H9 (cell line): ENCODE measurements at regions not wholly inside any gene's neighbourhood (a gene's known extent, or its start where the extent isn't known, plus 50 kb on each side); places are given as distances from the start of the nearest gene placed in this dataset.

Source experiments
- DNase-seq: peaks from one replicate; pipeline ENCODE4 v3.0.0-alpha.2; 2017
- H2AFZ ChIP-seq: one replicate; pipeline ENCODE4 v1.6.1; 2013; ENCODE audit warnings: mild to moderate bottlenecking, low read length, control low read depth, moderate library complexity
- H2AK5ac ChIP-seq: 2 replicates; pipeline ENCODE4 v1.6.1; 2013; ENCODE audit warnings: low read length, control low read depth, mixed read lengths; ENCODE audit not compliant: insufficient read length
- H2BK120ac ChIP-seq: one replicate; pipeline ENCODE4 v1.6.1; 2013; ENCODE audit warnings: low read depth, mild to moderate bottlenecking, low read length, control low read depth, inconsistent platforms; ENCODE audit not compliant: poor library complexity, severe bottlenecking
- H2BK12ac ChIP-seq: 2 replicates; pipeline ENCODE4 v1.6.1; 2013; ENCODE audit warnings: low read length, control low read depth, mixed read lengths, low read depth; ENCODE audit not compliant: insufficient read length
- H2BK15ac ChIP-seq: 2 replicates; pipeline ENCODE4 v1.6.1; 2013; ENCODE audit warnings: low read depth, low read length, control low read depth
- H2BK20ac ChIP-seq: one replicate; pipeline ENCODE4 v1.6.1; 2013; ENCODE audit warnings: low read depth, mild to moderate bottlenecking, low read length, control low read depth, inconsistent platforms; ENCODE audit not compliant: poor library complexity, severe bottlenecking
- H2BK5ac ChIP-seq: 2 replicates; pipeline ENCODE4 v1.6.1; 2013; ENCODE audit warnings: low read length, control low read depth, mixed read lengths; ENCODE audit not compliant: insufficient read length
- H3K14ac ChIP-seq: 2 replicates; pipeline ENCODE4 v1.6.1; 2013; ENCODE audit warnings: low read length, control low read depth; ENCODE audit not compliant: insufficient read depth
- H3K18ac ChIP-seq: 2 replicates; pipeline ENCODE4 v1.6.1; 2013; ENCODE audit warnings: low read depth, mild to moderate bottlenecking, mixed read lengths, low read length, control low read depth; ENCODE audit not compliant: insufficient read length
- H3K23ac ChIP-seq: 2 replicates; pipeline ENCODE4 v1.6.1; 2013; ENCODE audit warnings: low read length, control low read depth, mixed read lengths, low read depth; ENCODE audit not compliant: insufficient read length
- H3K23me2 ChIP-seq: 2 replicates; pipeline ENCODE4 v1.6.1; 2013; ENCODE audit warnings: low read depth, mild to moderate bottlenecking, mixed read lengths, low read length, control low read depth; ENCODE audit not compliant: insufficient read length, poor library complexity, severe bottlenecking
- H3K27ac ChIP-seq: 2 replicates; pipeline ENCODE4 v1.5.1; 2013; ENCODE audit warnings: low read length, control low read depth, mixed read lengths, low read depth; ENCODE audit not compliant: insufficient read length
- H3K27me3 ChIP-seq: 2 replicates; pipeline ENCODE4 v1.6.1; 2013; ENCODE audit warnings: low read length, control low read depth, inconsistent platforms; ENCODE audit not compliant: insufficient read depth
- H3K4ac ChIP-seq: 2 replicates; pipeline ENCODE4 v1.6.1; 2013; ENCODE audit warnings: low read depth, mild to moderate bottlenecking, control low read depth, inconsistent platforms, low read length, moderate library complexity
- H3K4me1 ChIP-seq: 2 replicates; pipeline ENCODE4 v1.6.1; 2013; ENCODE audit warnings: low read length, control low read depth, inconsistent platforms; ENCODE audit not compliant: insufficient read depth
- H3K4me2 ChIP-seq: 2 replicates; pipeline ENCODE4 v1.6.1; 2013; ENCODE audit warnings: low read length, control low read depth, mixed read lengths; ENCODE audit not compliant: insufficient read length, insufficient read depth
- H3K56ac ChIP-seq: 2 replicates; pipeline ENCODE4 v1.6.1; 2013; ENCODE audit warnings: low read depth, mild to moderate bottlenecking, mixed read lengths, low read length, control low read depth; ENCODE audit not compliant: insufficient read length
- H3K79me1 ChIP-seq: 2 replicates; pipeline ENCODE4 v1.6.1; 2013; ENCODE audit warnings: low read depth, mild to moderate bottlenecking, moderate library complexity, low read length, control low read depth, inconsistent platforms; ENCODE audit not compliant: insufficient read depth, poor library complexity, severe bottlenecking
- H3K79me2 ChIP-seq: 2 replicates; pipeline ENCODE4 v1.6.1; 2013; ENCODE audit warnings: low read length, control low read depth, inconsistent platforms; ENCODE audit not compliant: insufficient read depth
- H3K9ac ChIP-seq: 2 replicates; pipeline ENCODE4 v1.6.1; 2013; ENCODE audit warnings: low read length, control low read depth, mixed read lengths; ENCODE audit not compliant: insufficient read length; ENCODE audit errors: extremely low read depth
- H3K9me3 ChIP-seq: one replicate; pipeline ENCODE4 v1.6.1; 2013; ENCODE audit warnings: low read depth, low read length, inconsistent platforms; ENCODE audit not compliant: control insufficient read depth
- H3T11ph ChIP-seq: one replicate; pipeline ENCODE4 v1.6.1; 2013; ENCODE audit warnings: mild to moderate bottlenecking, low read length, control low read depth, inconsistent platforms
- H4K20me1 ChIP-seq: one replicate; pipeline ENCODE4 v1.6.1; 2013; ENCODE audit not compliant: control insufficient read depth, insufficient read length, insufficient read depth
- H4K5ac ChIP-seq: 2 replicates; pipeline ENCODE4 v1.6.1; 2013; ENCODE audit warnings: low read depth, mild to moderate bottlenecking, mixed read lengths, low read length, control low read depth; ENCODE audit not compliant: insufficient read length
- H4K8ac ChIP-seq: replicated peaks from 2 replicates; pipeline ENCODE4 v1.6.1; 2013; ENCODE audit warnings: low read length, control low read depth, mixed read lengths, low read depth; ENCODE audit not compliant: insufficient read length
- H4K91ac ChIP-seq: 2 replicates; pipeline ENCODE4 v1.6.1; 2013; ENCODE audit warnings: low read depth, mild to moderate bottlenecking, moderate library complexity, mixed read lengths, low read length, control low read depth; ENCODE audit not compliant: insufficient read length
- H3K27ac Mint-ChIP-seq, 3 experiments: 2 replicates in 2 of 3; 3 replicates in 1 of 3; pipeline ENCODE4 v1.8.0; 2020 to 2021; ENCODE audit warnings: mixed read lengths in 3 of 3, mild to moderate bottlenecking in 1 of 3, moderate library complexity in 1 of 3
- H3K27me3 Mint-ChIP-seq: 2 replicates; pipeline ENCODE4 v1.8.0; 2021; ENCODE audit warnings: low read depth, mild to moderate bottlenecking, moderate library complexity, mixed read lengths
- H3K36me3 Mint-ChIP-seq, 3 experiments: 2 replicates in 2 of 3; 3 replicates in 1 of 3; pipeline ENCODE4 v1.8.0; 2020 to 2021; ENCODE audit warnings: low read depth in 3 of 3, mixed read lengths in 3 of 3; ENCODE audit not compliant: insufficient read depth in 1 of 3
- H3K4me1 Mint-ChIP-seq, 2 experiments: 2 replicates each; pipeline ENCODE4 v1.8.0; 2020; ENCODE audit warnings: mixed read lengths in 2 of 2
- H3K4me3 Mint-ChIP-seq, 2 experiments: 2 replicates in 1 of 2; 3 replicates in 1 of 2; pipeline ENCODE4 v1.8.0; 2020 to 2021; ENCODE audit warnings: mild to moderate bottlenecking in 2 of 2, mixed read lengths in 2 of 2, moderate library complexity in 1 of 2
- H3K9me3 Mint-ChIP-seq, 2 experiments: 2 replicates in 1 of 2; 3 replicates in 1 of 2; pipeline ENCODE4 v1.8.0; 2020; ENCODE audit warnings: mild to moderate bottlenecking in 2 of 2, mixed read lengths in 2 of 2, moderate library complexity in 1 of 2
- WGBS: extraction: QIAGEN DNeasy Blood & Tissue Kit; methylation state at CpG from one replicate; pipeline ENCODE4 v1.1.7; 2013; ENCODE audit warnings: missing lambda C conversion rate, low lambda C conversion rate, mixed read lengths; ENCODE audit not compliant: insufficient read length; ENCODE audit errors: extremely low coverage; 5-methylcytosine and 5-hydroxymethylcytosine counted together
- TF ChIP-seq, protein P1 (sequence below): fragments of 200-600 bp; sonication (generic); conservative IDR thresholded peaks from 3 replicates; pipeline ENCODE4 v1.8.0; 2021; ENCODE audit warnings: antibody characterized with exemption, mild to moderate bottlenecking

DNA sequence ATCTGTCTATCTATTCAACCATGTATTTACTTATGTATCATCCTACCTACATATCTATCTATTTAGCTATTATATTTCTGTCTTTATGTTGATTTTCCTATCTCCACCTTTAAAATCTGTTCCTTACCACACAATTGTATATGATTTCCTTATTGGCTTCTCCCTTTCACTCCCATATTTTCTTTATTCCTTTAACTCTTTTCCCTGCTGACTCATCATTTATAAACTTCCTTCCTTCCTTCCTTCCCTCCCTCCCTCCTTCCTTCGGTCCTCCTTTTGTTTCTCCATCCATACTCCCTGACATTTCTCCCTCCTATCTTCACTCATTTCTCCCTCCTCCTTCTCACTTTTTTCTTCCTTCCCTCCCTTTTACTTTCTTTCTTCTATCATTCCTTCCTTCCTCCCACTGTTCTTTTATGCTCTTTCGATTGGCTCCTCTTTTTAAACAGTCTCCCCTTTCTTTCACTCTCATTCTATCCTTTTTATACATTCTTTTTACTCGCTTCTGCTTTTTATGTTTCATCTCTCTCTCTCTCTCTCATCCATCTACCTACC, 100.3 kb downstream of the RBMX2 start:
- Histone ChIP-seq H3K23ac (no peak overlapping the region), H4K8ac (no peak overlapping the region)
- H3K9me3 Mint-ChIP-seq = peaks cover 0 to 22% of the 10 kb centered on the region in 2 experiments; a peak in 2 of 5 replicates

More for the DNA sequence above, 100.3 kb downstream of the RBMX2 start:
- Histone ChIP-seq H3T11ph (no peak overlapping the region), H2BK15ac (no peak overlapping the region), H3K14ac (no peak overlapping the region), H2BK20ac (no peak overlapping the region), H4K5ac (no peak overlapping the region), H3K9ac (no peak overlapping the region), H4K91ac (no peak overlapping the region), H3K79me1 (no peaks in the 10 kb centered on the region), H3K27ac (no peak overlapping the region), H2AFZ (no peak overlapping the region), H3K4me1 (no peaks in the 10 kb centered on the region), H3K18ac (no peak overlapping the region), H3K23me2 (no peaks in the 10 kb centered on the region), H3K9me3 (no peaks in the 10 kb centered on the region), H3K79me2 (no peaks in the 10 kb centered on the region), H2BK12ac (no peak overlapping the region), H2BK5ac (no peak overlapping the region), H3K56ac (no peak overlapping the region), H2BK120ac (no peak overlapping the region), H3K27me3 (no peaks in the 10 kb centered on the region), H2AK5ac (no peak overlapping the region), H3K4me2 (no peak overlapping the region), H3K4ac (no peak overlapping the region), H4K20me1 (no peaks in the 10 kb centered on the region)
- TF ChIP-seq, protein P1, sequence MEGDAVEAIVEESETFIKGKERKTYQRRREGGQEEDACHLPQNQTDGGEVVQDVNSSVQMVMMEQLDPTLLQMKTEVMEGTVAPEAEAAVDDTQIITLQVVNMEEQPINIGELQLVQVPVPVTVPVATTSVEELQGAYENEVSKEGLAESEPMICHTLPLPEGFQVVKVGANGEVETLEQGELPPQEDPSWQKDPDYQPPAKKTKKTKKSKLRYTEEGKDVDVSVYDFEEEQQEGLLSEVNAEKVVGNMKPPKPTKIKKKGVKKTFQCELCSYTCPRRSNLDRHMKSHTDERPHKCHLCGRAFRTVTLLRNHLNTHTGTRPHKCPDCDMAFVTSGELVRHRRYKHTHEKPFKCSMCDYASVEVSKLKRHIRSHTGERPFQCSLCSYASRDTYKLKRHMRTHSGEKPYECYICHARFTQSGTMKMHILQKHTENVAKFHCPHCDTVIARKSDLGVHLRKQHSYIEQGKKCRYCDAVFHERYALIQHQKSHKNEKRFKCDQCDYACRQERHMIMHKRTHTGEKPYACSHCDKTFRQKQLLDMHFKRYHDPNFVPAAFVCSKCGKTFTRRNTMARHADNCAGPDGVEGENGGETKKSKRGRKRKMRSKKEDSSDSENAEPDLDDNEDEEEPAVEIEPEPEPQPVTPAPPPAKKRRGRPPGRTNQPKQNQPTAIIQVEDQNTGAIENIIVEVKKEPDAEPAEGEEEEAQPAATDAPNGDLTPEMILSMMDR = no peak
- Mint-ChIP-seq H3K4me3 (no peak overlapping the region), H3K36me3 (peaks cover 0 to 3% (median 0%) of the 10 kb centered on the region in 3 experiments; a peak in 3 of 7 replicates), H3K27me3 (peaks cover 13% of the 10 kb centered on the region), H3K4me1 (peaks cover 0 to 6% of the 10 kb centered on the region in 2 experiments; a peak in 2 of 4 replicates), H3K27ac (no peak overlapping the region)
- WGBS = 100% methylated on average over 3 of the region's 3 CpGs
- no peak for DNase-seq
